ENCODE measurements at regions not wholly inside any gene's neighbourhood (a gene's known extent, or its start where the extent isn't known, plus 50 kb on each side); places are given as distances from the start of the nearest gene placed in this dataset.

- TF ChIP-seq POLR2AphosphoS5 (IDR thresholded peaks at IDR 0.05; ENCODE audit: borderline replicate concordance, low read depth, low read length) (no peak), EZH2 (IDR thresholded peaks at IDR 0.05) (no peak)
Observed at GRCh38 chr13:89053418-89053817, 1382.2 kb downstream of the SLITRK5 start.
